ENCODE measurements at regions not wholly inside any gene's neighbourhood (a gene's known extent, or its start where the extent isn't known, plus 50 kb on each side); places are given as distances from the start of the nearest gene placed in this dataset.

DNA sequence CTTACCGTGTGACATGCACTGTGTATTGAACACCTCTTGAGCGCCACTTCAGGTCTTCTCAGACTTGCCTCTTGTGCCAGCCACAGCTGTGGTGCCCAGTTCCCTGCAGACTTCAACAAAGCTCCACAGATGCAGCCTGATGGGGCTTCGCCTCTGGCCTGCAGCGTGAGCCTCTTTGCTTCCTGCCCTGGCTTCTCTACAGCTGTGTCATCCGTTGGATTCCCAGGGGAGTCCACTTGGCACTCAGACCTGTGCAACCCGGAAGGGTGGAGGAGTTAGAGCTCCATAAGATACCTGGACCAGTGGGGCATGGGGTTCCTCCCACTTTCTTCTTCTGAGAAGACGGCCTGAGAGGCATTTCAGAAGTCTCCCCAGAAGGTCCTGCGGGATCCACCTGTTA is 57.7 kb upstream of the BNIP2 start:
- TF ChIP-seq POLR2AphosphoS5 (IDR thresholded peaks at IDR 0.05; ENCODE audit: low read depth, low read length) = no peak
- TF ChIP-seq, protein P1, sequence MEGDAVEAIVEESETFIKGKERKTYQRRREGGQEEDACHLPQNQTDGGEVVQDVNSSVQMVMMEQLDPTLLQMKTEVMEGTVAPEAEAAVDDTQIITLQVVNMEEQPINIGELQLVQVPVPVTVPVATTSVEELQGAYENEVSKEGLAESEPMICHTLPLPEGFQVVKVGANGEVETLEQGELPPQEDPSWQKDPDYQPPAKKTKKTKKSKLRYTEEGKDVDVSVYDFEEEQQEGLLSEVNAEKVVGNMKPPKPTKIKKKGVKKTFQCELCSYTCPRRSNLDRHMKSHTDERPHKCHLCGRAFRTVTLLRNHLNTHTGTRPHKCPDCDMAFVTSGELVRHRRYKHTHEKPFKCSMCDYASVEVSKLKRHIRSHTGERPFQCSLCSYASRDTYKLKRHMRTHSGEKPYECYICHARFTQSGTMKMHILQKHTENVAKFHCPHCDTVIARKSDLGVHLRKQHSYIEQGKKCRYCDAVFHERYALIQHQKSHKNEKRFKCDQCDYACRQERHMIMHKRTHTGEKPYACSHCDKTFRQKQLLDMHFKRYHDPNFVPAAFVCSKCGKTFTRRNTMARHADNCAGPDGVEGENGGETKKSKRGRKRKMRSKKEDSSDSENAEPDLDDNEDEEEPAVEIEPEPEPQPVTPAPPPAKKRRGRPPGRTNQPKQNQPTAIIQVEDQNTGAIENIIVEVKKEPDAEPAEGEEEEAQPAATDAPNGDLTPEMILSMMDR (IDR thresholded peaks at IDR 0.05) = no peak
- no peak for TF ChIP-seq SIN3A (IDR thresholded peaks at IDR 0.05; ENCODE audit: borderline replicate concordance, insufficient read depth, low read depth, low read length)
- TF ChIP-seq, protein P2, sequence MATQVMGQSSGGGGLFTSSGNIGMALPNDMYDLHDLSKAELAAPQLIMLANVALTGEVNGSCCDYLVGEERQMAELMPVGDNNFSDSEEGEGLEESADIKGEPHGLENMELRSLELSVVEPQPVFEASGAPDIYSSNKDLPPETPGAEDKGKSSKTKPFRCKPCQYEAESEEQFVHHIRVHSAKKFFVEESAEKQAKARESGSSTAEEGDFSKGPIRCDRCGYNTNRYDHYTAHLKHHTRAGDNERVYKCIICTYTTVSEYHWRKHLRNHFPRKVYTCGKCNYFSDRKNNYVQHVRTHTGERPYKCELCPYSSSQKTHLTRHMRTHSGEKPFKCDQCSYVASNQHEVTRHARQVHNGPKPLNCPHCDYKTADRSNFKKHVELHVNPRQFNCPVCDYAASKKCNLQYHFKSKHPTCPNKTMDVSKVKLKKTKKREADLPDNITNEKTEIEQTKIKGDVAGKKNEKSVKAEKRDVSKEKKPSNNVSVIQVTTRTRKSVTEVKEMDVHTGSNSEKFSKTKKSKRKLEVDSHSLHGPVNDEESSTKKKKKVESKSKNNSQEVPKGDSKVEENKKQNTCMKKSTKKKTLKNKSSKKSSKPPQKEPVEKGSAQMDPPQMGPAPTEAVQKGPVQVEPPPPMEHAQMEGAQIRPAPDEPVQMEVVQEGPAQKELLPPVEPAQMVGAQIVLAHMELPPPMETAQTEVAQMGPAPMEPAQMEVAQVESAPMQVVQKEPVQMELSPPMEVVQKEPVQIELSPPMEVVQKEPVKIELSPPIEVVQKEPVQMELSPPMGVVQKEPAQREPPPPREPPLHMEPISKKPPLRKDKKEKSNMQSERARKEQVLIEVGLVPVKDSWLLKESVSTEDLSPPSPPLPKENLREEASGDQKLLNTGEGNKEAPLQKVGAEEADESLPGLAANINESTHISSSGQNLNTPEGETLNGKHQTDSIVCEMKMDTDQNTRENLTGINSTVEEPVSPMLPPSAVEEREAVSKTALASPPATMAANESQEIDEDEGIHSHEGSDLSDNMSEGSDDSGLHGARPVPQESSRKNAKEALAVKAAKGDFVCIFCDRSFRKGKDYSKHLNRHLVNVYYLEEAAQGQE (IDR thresholded peaks at IDR 0.05; ENCODE audit: insufficient read depth in 1 of 2, low read depth in 2 of 2, low read length in 1 of 2) = no peak

Measured in Panc1 (cell line).